22Rv1 (cell line): ENCODE measurements at regions not wholly inside any gene's neighbourhood (a gene's known extent, or its start where the extent isn't known, plus 50 kb on each side); places are given as distances from the start of the nearest gene placed in this dataset.

ENCODE experiments used
- ZFX ChIP-seq: fragments of 450-650 bp; IDR thresholded peaks from 2 replicates; pipeline ENCODE4 v1.6.1; 2017; ENCODE audit warnings: antibody characterized with exemption, borderline replicate concordance
- TF ChIP-seq, protein P1 (sequence below): fragments of 450-650 bp; IDR thresholded peaks from 2 replicates; pipeline ENCODE4 v1.5.1; 2017; ENCODE audit warnings: mild to moderate bottlenecking

- TF ChIP-seq, protein P1, sequence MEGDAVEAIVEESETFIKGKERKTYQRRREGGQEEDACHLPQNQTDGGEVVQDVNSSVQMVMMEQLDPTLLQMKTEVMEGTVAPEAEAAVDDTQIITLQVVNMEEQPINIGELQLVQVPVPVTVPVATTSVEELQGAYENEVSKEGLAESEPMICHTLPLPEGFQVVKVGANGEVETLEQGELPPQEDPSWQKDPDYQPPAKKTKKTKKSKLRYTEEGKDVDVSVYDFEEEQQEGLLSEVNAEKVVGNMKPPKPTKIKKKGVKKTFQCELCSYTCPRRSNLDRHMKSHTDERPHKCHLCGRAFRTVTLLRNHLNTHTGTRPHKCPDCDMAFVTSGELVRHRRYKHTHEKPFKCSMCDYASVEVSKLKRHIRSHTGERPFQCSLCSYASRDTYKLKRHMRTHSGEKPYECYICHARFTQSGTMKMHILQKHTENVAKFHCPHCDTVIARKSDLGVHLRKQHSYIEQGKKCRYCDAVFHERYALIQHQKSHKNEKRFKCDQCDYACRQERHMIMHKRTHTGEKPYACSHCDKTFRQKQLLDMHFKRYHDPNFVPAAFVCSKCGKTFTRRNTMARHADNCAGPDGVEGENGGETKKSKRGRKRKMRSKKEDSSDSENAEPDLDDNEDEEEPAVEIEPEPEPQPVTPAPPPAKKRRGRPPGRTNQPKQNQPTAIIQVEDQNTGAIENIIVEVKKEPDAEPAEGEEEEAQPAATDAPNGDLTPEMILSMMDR, result peak; percentile 15; the same call in 1 of the 2 replicates
- TF ChIP-seq ZFX, result no peak
These were observed 392.4 kb upstream of the HS3ST5 start for GRCh38 chr6:114735025-114735735.
